MM.1S (cell line): ENCODE measurements at regions not wholly inside any gene's neighbourhood (a gene's known extent, or its start where the extent isn't known, plus 50 kb on each side); places are given as distances from the start of the nearest gene placed in this dataset.

ENCODE experiments used
- EZH2 ChIP-seq: fragments of 300-600 bp; sonication (generic); optimal IDR thresholded peaks from 2 replicates; pipeline ENCODE3; 2017; ENCODE audit warnings: low read depth, mild to moderate bottlenecking, antibody characterized with exemption, low read length, mixed read lengths
- TF ChIP-seq, protein P1 (sequence below): fragments of 300-600 bp; sonication (generic); IDR thresholded peaks from 2 replicates; pipeline ENCODE4 v1.5.1; 2016; ENCODE audit warnings: antibody characterized with exemption, low read length, mixed read lengths

DNA sequence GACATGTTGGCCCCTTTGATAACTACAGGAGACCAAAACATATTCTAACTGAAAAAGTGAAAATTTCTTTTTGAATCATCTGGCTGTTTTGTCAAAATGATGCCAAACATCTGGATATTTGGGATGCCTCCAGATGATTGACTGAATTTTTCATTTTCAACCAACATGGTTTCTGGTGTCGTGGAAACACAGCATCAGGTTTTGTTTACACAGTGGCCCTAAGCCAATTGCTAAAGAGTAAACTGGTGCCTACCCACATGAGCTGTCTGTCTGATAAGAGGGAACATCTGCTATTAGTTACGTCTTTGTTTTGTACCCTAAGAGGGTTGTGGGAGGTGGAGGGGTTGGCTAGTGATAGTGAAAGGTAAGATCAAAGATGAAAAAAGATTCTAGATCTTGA, 204.8 kb downstream of the KCNK2 start:
- TF ChIP-seq, protein P1, sequence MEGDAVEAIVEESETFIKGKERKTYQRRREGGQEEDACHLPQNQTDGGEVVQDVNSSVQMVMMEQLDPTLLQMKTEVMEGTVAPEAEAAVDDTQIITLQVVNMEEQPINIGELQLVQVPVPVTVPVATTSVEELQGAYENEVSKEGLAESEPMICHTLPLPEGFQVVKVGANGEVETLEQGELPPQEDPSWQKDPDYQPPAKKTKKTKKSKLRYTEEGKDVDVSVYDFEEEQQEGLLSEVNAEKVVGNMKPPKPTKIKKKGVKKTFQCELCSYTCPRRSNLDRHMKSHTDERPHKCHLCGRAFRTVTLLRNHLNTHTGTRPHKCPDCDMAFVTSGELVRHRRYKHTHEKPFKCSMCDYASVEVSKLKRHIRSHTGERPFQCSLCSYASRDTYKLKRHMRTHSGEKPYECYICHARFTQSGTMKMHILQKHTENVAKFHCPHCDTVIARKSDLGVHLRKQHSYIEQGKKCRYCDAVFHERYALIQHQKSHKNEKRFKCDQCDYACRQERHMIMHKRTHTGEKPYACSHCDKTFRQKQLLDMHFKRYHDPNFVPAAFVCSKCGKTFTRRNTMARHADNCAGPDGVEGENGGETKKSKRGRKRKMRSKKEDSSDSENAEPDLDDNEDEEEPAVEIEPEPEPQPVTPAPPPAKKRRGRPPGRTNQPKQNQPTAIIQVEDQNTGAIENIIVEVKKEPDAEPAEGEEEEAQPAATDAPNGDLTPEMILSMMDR, result no peak
- no peak for TF ChIP-seq EZH2
